ENCODE measurements at regions not wholly inside any gene's neighbourhood (a gene's known extent, or its start where the extent isn't known, plus 50 kb on each side); places are given as distances from the start of the nearest gene placed in this dataset.

DNA sequence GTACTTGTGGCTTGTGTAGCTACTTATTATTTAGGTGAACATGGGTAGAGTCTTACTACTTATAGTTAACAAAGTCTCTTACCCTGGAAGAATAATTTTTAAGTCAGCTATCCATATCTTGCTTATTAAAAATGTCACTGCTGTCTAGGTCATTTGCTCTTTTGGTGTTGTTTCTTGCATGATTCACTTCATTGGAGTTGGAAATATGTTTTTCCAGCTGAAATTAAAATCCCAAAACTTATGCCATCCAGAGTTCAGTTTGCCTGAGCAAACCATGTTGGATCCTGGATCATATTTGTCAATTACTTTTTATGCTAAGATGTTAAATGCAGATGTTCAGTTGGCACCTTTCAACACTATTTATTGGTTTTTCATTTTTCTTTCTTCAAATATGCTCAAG is 421.0 kb upstream of the RBMS3 start:
- Histone ChIP-seq H3K36me3 (ENCODE audit: control insufficient read depth in 2 of 2, extremely low read depth in 1 of 2, insufficient read depth in 2 of 2, low read length in 2 of 2) (no peaks in the 10 kb centered on the region), H3K9me1 (ENCODE audit: control insufficient read depth, extremely low read depth, insufficient read depth, low read length) (no peaks in the 10 kb centered on the region), H3K9ac (ENCODE audit: control insufficient read depth, extremely low read depth, insufficient read depth, low read length) (no peak overlapping the region), H3K4me2 (ENCODE audit: control insufficient read depth, extremely low read depth, insufficient read depth, low read depth, low read length) (no peak overlapping the region), H4K20me1 (ENCODE audit: control insufficient read depth, extremely low read depth, insufficient read depth, low read length) (no peaks in the 10 kb centered on the region), H3K4me3 (ENCODE audit: control insufficient read depth in 2 of 3, extremely low read depth in 1 of 3, insufficient read depth in 2 of 3, low read depth in 1 of 3, low read length in 3 of 3) (no peak overlapping the region), H3K9me3 (ENCODE audit: control insufficient read depth, low read depth, low read length) (no peaks in the 10 kb centered on the region), H3K79me2 (ENCODE audit: control insufficient read depth, insufficient read depth, low read length) (no peaks in the 10 kb centered on the region), H3K27ac (ENCODE audit: control insufficient read depth, insufficient read depth, low read length) (no peak overlapping the region), H3K27me3 (ENCODE audit: control insufficient read depth, extremely low read depth, insufficient read depth, low read length) (no peaks in the 10 kb centered on the region), H3K4me1 (ENCODE audit: control insufficient read depth, extremely low read depth, insufficient read depth, low read length) (no peaks in the 10 kb centered on the region), H2AFZ (ENCODE audit: control insufficient read depth, low read length) (no peak overlapping the region)
- FAIRE-seq (no peak), DNase-seq (ENCODE audit: low read depth, low spot score) (no peak)
- TF ChIP-seq EZH2 (IDR thresholded peaks at IDR 0.05; ENCODE audit: low read length), result no peak
- TF ChIP-seq, protein P1, sequence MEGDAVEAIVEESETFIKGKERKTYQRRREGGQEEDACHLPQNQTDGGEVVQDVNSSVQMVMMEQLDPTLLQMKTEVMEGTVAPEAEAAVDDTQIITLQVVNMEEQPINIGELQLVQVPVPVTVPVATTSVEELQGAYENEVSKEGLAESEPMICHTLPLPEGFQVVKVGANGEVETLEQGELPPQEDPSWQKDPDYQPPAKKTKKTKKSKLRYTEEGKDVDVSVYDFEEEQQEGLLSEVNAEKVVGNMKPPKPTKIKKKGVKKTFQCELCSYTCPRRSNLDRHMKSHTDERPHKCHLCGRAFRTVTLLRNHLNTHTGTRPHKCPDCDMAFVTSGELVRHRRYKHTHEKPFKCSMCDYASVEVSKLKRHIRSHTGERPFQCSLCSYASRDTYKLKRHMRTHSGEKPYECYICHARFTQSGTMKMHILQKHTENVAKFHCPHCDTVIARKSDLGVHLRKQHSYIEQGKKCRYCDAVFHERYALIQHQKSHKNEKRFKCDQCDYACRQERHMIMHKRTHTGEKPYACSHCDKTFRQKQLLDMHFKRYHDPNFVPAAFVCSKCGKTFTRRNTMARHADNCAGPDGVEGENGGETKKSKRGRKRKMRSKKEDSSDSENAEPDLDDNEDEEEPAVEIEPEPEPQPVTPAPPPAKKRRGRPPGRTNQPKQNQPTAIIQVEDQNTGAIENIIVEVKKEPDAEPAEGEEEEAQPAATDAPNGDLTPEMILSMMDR (optimal IDR thresholded peaks at IDR 0.05 in 1 of 3, IDR thresholded peaks at IDR 0.05 in 1 of 3, conservative IDR thresholded peaks at IDR 0.05 in 1 of 3; ENCODE audit: extremely low read depth in 1 of 3, insufficient read depth in 2 of 3, low read length in 3 of 3), result no peak
- dilution Hi-C loops (cut with MboI; ENCODE audit: extremely low pct_ligation_motif_present, low sequenced_read_pairs), result no loop called here

DNA sequence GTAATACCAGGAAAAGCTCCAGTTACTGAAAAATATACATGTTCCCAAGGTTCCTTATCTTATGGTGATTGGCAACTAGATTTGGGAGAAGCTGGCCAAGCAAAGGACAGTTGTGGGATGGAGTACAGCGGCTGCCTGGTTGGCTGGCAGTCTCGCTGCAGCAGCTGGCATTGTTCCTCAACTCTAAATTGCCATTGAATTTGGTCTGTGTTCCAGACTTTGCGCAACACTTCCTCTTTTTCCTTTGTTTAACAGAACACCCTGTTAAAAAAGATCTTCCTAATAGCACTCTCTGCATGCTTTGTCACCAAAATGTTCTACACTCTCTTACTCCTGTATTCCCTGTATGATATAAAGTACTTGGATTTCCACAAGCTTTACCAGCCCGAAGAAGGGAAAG is 420.6 kb upstream of the RBMS3 start:
- no peak overlapping the region for H3K4me2 ChIP-seq (ENCODE audit: control insufficient read depth, extremely low read depth, insufficient read depth, low read depth, low read length)
- H3K27ac ChIP-seq (ENCODE audit: control insufficient read depth, insufficient read depth, low read length), result no peak overlapping the region
- no peaks in the 10 kb centered on the region for H3K79me2 ChIP-seq (ENCODE audit: control insufficient read depth, insufficient read depth, low read length)
- H3K9ac ChIP-seq (ENCODE audit: control insufficient read depth, extremely low read depth, insufficient read depth, low read length), result no peak overlapping the region
- H3K4me1 ChIP-seq (ENCODE audit: control insufficient read depth, extremely low read depth, insufficient read depth, low read length), result no peaks in the 10 kb centered on the region
- no peaks in the 10 kb centered on the region for H3K9me3 ChIP-seq (ENCODE audit: control insufficient read depth, low read depth, low read length)
- DNase-seq (ENCODE audit: low read depth, low spot score), result no peak
- H2AFZ ChIP-seq (ENCODE audit: control insufficient read depth, low read length), result no peak overlapping the region
- dilution Hi-C loops (cut with MboI; ENCODE audit: extremely low pct_ligation_motif_present, low sequenced_read_pairs), result no loop called here
- H3K27me3 ChIP-seq (ENCODE audit: control insufficient read depth, extremely low read depth, insufficient read depth, low read length), result no peaks in the 10 kb centered on the region
- H3K36me3 ChIP-seq (ENCODE audit: control insufficient read depth in 2 of 2, extremely low read depth in 1 of 2, insufficient read depth in 2 of 2, low read length in 2 of 2), result no peaks in the 10 kb centered on the region
- FAIRE-seq, result no peak
- TF ChIP-seq EZH2 (IDR thresholded peaks at IDR 0.05; ENCODE audit: low read length), result no peak
- TF ChIP-seq, protein P1 (optimal IDR thresholded peaks at IDR 0.05 in 1 of 3, IDR thresholded peaks at IDR 0.05 in 1 of 3, conservative IDR thresholded peaks at IDR 0.05 in 1 of 3; ENCODE audit: extremely low read depth in 1 of 3, insufficient read depth in 2 of 3, low read length in 3 of 3), result no peak
- H4K20me1 ChIP-seq (ENCODE audit: control insufficient read depth, extremely low read depth, insufficient read depth, low read length), result no peaks in the 10 kb centered on the region
- H3K9me1 ChIP-seq (ENCODE audit: control insufficient read depth, extremely low read depth, insufficient read depth, low read length), result no peaks in the 10 kb centered on the region
- H3K4me3 ChIP-seq (ENCODE audit: control insufficient read depth in 2 of 3, extremely low read depth in 1 of 3, insufficient read depth in 2 of 3, low read depth in 1 of 3, low read length in 3 of 3), result no peak overlapping the region

All from keratinocyte (primary cell).